SKM-1 (cell line): ENCODE measurements at regions not wholly inside any gene's neighbourhood (a gene's known extent, or its start where the extent isn't known, plus 50 kb on each side); places are given as distances from the start of the nearest gene placed in this dataset.

Experiments used
- DNase-seq: peaks from one replicate; lab custom pipeline; 2025; ENCODE audit not compliant: unreplicated experiment; lab: John Stamatoyannopoulos, UW

GRCh38 chr6:154885214-154885613 lies 109.9 kb upstream of the TIAM2 start:
- no peak for DNase-seq

DNA sequence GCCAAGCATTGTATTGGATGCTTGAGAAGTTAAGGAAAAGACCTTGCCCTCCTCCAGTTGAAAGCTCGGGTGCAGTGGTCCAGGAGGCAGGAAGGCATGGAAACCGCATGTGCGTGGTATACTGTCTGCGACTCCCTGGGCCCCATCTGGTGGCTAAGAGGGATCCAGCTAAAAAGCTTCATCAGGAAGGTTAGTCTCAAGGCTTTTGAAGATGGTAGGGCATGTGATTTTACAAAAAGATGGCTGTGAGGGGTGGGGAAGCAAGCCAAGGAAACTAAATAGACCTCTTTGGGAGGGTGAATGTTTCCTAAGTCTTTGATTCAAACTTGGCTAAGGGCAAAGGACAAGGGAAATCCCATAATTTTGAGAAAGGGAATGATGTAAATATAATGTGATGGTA lies 109.1 kb upstream of the TIAM2 start:
- no peak for DNase-seq

DNA sequence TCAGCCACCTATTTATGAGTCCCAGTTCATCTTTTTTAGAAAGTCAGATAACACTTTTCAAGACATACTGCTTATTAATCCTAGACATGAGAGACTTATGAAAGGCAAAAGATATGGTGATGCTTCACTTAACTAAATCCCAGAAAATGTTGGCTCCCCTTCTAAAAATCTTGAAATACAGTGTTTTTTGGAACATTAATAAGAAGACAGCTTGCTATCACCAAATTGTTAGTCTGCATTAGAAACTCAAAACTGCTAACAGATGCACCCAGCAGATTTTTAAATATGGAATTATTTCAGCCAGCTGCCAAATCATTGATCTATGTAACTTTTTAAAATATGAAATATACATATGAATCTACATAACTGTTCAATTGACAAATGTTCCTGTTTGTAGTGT lies 108.6 kb upstream of the TIAM2 start:
- DNase-seq: no peak

GRCh38 chr6:154887051-154887450 lies 108.1 kb upstream of the TIAM2 start:
- DNase-seq: no peak

DNA sequence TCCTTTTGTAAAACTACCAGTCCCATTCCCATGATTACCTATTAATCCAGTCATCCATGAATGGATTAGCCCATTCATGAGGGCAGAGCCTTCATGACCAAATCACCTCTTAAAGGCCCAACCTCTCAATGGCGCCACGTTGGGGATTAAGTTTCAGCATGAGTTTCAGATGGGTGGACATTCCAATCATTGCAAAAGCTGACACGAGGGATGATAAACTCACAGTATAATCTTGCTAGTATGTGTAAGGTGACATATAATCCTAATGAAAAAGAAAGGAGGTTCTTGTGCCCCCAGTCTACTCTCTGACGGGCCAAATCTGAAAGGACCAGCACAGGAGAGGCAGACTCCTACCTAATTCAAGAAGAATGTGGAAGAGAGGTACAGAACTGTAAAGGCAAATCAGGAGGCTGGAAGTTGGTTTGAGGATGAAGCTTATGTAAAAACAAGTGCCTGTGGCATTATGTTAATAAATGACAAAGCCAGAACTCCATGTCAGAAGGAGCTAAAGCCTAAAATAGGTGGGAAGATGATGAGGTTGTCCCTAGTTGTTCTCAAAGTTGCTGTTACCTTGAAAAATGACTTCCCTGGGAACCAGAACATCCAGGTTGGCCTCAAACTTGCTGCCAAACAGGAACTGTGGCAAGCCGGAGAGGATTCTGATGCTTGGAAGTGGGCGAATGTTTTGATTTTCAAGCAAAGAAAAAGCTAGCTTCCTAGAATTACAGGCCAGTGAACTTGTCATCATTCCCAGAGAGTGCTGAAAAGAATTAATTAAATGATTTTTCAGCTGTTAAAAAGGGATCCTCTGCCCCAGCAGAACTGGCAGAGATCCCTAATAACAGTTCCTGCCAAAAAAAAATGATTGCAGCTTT lies 106.5 kb upstream of the TIAM2 start:
- DNase-seq: no peak

GRCh38 chr6:154890874-154891273 lies 104.2 kb upstream of the TIAM2 start:
- no peak for DNase-seq

- no peak for DNase-seq
These were observed 103.2 kb upstream of the TIAM2 start for GRCh38 chr6:154891901-154892300.

DNA sequence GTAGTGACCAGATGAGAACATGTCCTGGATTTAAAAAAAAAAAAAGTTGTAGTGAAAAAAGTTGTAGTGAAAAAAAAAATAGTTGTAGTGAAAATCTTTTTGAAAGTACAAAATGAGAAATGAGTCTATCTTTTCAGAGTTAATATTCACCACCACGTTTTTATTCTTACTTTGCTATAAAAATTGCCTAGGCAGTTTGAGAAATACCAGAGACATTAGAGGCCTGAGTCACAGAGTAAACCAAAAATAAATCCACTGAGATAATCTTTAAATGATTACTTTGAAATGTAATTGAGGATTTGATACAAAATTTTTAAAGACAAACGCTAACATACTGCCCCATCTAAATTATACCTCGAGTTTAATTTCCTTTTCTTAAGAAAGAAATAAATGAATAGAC lies 101.2 kb upstream of the TIAM2 start:
- DNase-seq: no peak

- peak; percentile 31 for DNase-seq
These were observed 100.2 kb upstream of the TIAM2 start for GRCh38 chr6:154894902-154895301.

DNA sequence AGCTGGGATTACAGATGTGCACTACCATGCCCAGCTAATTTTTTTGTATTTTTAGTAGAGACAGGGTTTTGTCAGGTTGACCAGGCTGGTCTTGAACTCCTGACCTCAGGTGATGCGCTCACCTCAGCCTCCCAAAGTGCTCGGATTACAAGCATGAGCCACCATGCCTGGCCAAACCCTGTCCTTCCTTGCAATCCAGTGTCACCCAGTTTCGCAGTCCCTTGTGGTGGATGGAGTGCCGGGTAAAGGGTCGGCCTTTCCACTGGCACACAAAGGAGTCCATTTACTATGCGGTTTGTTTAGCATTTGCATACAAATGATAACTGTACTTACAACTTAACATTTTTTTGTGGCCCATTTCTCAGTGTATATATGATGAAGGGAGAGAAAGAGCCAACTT lies 99.3 kb upstream of the TIAM2 start:
- DNase-seq: no peak

GRCh38 chr6:154898821-154899220 lies 96.3 kb upstream of the TIAM2 start:
- no peak for DNase-seq

- no peak for DNase-seq
These were observed 95.2 kb upstream of the TIAM2 start for GRCh38 chr6:154899824-154900463.

- no peak for DNase-seq
These were observed 93.1 kb upstream of the TIAM2 start for GRCh38 chr6:154901876-154902552.

- no peak for DNase-seq
These were observed 87.8 kb upstream of the TIAM2 start for GRCh38 chr6:154907291-154907690.

- DNase-seq: no peak
These were observed 86.4 kb upstream of the TIAM2 start for GRCh38 chr6:154908723-154909122.

DNA sequence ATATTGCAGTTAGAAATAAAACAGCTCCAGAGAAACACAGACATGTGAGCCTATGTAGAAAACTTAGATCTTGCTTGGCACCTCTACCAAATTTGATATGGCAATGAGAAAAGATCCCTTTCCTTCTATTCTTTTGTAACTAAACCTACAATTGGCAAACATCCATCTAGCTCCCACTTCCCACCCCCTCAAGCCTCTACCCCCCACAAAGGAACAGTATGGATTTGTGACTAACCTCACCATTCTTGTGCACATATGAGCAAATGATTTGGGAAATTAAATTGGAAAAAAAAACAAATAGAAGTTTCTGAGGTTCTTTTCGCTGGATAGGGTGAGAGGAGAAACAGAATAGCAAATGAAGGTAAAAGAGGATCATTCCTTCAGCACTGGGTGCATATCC lies 85.8 kb upstream of the TIAM2 start:
- no peak for DNase-seq

- DNase-seq: no peak
These were observed 85.3 kb upstream of the TIAM2 start for GRCh38 chr6:154909821-154910220.

- no peak for DNase-seq
These were observed 80.8 kb upstream of the TIAM2 start for GRCh38 chr6:154914288-154914687.

DNA sequence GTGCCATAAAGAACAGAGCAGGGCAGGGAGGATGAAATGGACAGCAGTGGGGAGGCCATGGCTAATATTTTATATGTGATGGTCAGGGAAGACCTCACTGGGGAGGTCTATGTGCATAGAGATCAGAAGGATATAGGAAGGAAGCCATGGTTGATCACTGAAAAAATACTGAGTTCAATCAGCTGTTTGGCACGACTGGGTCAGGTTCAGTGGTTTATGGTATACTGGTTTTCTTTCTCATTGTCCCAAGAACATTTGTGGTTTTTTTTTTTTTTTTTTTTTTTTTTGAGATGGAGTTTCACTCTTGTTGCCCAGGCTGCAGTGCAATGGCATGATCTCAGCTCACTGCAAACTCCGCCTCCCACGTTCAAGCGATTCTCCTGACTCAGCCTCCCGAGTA lies 78.3 kb upstream of the TIAM2 start:
- no peak for DNase-seq

DNA sequence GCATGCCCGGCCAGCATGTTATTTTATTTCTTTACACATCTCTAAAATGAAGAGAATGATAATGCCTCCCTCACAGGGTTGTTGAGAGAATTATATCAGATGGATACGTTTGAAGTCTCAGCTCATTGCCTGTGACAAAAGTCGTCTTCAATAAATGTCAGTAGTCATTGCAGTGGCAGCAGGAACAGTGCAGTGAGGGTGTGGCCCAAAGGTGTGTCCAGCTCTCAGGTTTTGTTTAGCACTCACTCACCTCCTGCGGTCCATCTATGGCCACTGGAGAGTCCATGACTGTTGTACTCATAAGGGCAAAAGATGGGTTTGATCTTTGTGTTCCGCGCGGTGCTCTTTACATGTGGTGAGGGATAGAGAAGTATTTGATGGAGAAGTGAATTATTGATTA lies 77.2 kb upstream of the TIAM2 start:
- no peak for DNase-seq

DNA sequence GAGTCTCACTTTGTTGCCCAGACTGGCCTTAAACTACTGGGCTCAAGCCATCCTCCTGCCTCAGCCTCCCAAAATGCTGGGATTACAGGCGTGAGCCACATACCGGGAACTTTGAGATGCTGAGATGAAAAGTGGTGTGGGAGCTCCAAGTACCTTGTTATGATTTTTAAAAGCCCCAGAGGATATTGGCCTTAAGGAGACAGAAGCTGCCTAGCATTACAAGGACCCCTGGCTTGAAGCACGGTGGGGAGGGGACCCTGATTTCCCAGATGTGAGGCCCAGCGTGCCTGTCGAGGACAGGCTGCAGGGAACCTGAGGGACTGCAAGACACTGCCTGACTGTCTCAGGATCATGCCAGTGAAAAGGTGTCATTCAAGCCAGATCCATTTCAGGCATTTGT lies 75.3 kb upstream of the TIAM2 start:
- no peak for DNase-seq
